Stimulated activated CD8-positive, alpha-beta memory T cell treated with anti-CD3 and anti-CD28 coated beads, Interleukin-7, amount 100 ng/mL, for 48 hours (primary cell): ENCODE measurements at regions not wholly inside any gene's neighbourhood (a gene's known extent, or its start where the extent isn't known, plus 50 kb on each side); places are given as distances from the start of the nearest gene placed in this dataset.

ENCODE experiments used
- DNase-seq, 2 donors: peaks; one replicate each; pipeline ENCODE4 v3.0.0-alpha.2; 2020; ENCODE audit warnings: low read depth in 1 of 2; ENCODE audit errors: extremely low read depth in 1 of 2

DNA sequence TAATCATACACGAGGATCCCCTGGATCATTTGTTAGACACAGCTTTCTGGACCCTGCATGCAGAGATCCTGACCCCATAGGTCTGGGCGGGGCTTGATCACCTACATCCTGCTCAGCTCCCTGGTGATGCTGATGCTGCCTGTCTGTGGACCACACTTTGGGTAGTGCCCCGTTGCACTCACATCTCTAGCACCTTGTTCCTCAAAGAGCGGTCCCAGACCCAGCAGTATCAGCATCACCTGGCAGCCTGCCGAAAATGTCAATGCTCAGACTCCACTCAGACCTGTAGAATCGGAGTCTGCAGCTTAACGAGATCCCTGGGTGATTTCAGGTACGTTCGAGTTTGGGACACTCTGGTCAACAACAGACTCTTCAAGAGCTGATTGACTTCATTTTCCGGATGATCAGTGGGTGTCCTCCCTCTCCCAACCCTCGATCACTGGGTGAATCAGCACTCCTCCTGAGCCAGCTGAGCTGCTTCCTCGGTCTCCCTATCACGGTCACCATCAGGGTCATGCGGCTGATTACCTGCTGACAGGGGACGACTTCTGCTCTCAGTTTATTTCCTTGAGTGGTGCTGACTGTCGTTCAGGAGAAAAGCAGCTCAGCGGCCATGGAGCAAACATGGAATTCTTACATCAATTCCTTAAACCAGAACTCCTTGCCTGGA, 150.6 kb upstream of the RAB12 start:
- no peak for DNase-seq

- DNase-seq, result no peak
Measured at GRCh38 chr18:8460748-8461147, 148.5 kb upstream of the RAB12 start.

DNA sequence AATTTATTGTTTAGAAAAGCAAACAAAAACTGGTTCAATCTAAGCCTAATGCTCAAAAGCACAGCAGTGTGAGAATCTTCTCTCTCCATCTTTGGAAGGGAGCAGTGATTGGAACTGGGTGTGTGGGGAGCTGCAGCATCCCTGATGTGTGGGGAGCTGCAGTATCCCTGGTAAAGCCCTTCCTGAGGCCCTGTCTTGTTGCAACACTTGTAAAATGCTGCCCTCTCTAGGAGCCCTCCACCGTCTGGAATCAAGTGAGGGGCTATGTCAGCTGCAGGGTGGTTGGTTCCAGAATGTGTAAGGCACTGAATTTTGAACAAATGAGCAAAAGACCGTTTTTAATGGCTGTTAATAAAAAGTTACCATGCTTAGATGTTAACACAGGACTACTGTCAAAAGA, 147.7 kb upstream of the RAB12 start:
- no peak for DNase-seq

DNA sequence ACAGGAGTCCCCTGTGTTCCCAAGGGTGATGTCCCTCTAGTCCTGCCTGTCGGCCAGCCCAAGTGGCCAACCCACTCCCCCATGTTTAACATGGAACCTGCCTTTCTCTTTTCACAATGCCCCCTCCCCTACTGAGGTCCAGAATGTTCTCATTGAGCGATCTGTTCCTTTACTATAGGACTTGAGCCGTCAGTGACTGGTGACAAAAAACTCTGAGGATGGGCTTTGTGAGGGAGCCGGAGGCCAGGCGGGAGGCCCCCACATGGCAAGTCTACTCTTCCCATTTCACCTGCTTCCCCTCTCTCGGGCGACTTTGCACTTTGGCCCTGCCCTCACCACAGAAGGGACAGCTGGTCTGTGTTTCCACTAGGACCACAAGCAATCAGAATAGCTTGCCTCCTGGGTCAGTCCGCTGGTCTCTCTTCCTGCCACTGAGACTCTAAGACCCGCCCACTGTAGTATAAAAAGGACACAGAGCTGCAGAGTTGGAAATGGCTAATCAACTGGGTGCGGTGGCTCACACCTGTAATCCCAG, 146.5 kb upstream of the RAB12 start:
- no peak for DNase-seq

GRCh38 chr18:8463791-8464190, 145.4 kb upstream of the RAB12 start:
- no peak for DNase-seq

DNA sequence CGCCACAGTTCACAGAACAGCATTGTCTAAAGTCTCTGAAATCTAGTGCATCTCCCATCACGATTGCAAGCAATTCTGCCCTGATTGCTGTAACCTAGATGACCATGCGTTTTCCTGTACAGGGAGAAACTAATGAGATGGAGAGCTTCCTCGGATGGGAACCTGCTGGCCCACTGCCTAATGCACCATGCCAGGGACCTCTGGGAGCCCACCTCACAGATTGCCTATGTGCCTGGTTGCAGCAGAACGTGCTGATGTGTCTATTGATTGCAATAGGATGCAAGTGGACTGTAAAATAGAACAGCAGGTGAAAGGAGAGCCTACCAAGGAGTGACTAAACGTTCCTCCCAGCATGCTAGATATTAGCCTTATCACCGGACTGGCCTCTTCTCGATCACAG, 141.0 kb upstream of the RAB12 start:
- no peak for DNase-seq

DNA sequence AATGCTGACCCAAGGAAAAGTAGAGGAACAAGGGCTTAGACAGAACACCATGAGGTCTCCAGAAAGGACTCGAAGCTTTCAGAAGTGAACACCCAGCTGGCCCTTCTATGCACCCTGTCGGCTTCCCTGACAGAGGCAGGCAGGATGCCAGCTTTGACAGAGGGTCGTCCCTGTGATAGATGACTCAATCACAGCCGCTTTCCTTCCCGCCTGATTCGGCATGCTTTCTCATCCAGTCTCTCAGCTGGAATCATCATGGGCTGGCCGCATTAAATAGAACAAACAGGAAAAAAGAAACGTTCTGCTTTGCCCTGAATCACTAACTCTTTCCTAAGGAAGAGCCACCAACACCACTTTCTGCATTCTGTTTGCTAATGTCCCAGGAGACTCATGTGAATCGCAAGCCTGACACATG, 140.3 kb upstream of the RAB12 start:
- no peak for DNase-seq

- no peak for DNase-seq
Measured at GRCh38 chr18:8469544-8470130, 139.6 kb upstream of the RAB12 start.

DNA sequence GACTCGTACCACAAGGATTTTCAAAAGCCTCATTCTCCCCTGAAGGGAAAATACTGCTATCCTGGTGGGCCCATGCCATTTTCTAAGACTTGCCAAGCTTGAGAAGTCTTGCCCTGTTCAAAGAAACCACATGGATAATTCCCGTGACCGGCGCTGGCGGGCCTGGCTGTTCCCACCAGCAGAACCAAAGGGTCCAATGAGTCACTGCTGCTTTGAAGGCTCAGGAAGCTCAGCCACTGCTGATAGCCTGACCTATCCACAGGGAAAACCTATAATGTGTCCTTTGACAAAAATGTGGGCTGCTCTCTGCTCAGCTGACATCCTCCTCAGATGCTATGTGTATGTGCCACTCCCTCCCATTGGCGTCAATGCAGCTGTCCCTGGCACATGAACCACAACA, 137.9 kb upstream of the RAB12 start:
- DNase-seq, result no peak

GRCh38 chr18:8474661-8475060, 134.6 kb upstream of the RAB12 start:
- DNase-seq, result no peak

DNA sequence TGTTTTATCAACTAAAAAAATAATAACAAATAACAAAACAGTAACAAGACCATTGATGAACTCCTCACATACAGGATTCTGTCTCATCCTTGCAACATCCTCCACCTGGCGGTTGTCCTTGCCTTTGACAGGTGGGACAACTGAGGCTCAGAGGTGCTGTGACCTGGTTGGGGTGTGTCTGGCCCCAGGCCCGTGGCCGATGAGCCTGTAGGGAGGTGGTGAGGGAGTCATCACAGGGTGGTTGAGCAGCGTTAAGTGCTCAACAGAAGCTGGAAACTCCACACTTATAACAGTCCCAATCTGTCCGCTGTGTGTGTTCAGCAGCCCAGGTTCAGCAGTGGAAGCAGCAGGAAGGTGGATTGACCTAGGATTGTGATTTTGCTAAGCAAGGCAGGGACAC, 131.6 kb upstream of the RAB12 start:
- no peak for DNase-seq

GRCh38 chr18:8478166-8478967, 130.9 kb upstream of the RAB12 start:
- DNase-seq, result peak; percentile 18 to 28

- no peak for DNase-seq
Measured at GRCh38 chr18:8478968-8479370, 130.3 kb upstream of the RAB12 start.

DNA sequence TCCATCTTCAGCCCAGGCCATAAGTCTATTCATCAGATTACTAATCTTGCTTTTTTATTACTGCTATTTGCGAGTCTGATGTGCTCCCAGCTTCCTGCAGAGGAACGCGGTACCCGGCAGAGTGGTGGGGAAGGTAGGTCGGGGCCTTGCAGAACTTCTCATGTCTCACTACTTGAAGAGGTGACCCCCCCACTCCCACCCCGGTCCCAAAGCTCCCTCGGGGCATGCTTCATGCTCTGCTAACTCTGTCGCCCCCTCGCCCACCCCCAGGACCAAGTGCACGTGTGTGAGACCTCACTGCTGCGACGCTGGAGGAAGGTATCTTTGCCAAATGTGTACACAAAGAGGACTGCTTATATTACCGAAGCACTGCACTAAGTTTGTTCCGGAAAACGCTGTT, 129.4 kb upstream of the RAB12 start:
- DNase-seq, result no peak

DNA sequence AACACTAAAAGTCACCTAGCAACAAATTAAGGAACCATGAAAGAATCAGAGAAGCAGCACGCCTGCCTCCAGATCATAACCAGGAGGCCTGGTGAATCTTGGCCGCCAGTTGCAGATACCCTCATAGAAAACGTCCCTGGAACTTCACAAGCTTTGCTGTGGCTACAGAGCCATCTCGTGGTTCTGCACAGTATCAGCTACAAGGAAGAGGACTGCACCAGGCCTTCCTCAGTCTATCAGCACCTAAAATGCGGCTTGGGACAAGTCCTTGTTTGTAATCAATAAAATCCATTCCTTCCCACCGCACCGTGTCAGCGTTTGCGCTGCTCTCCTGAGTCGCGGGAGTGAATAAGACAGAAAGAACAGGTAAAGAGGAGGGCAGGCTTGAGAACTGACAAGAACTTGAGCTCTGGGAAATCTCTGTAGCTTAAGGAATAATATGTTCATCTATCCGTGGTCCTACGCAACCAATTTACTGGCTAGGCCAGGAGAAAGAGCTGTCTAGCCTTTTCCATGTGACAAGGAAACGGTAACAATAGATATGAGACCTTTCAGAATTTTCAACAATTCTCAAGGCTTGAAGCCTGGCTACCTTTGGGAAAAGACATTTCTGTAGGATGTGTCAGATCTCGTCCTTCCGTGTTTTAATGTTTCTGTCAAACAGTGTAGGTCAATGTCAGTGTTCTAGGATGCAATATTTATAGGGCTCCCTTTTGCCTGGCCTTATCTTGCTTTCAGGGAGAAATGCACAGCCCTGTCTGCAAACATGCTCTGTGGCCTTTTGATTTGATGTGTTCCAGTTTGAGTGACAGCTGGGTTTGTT, 128.5 kb upstream of the RAB12 start:
- DNase-seq, result no peak

DNA sequence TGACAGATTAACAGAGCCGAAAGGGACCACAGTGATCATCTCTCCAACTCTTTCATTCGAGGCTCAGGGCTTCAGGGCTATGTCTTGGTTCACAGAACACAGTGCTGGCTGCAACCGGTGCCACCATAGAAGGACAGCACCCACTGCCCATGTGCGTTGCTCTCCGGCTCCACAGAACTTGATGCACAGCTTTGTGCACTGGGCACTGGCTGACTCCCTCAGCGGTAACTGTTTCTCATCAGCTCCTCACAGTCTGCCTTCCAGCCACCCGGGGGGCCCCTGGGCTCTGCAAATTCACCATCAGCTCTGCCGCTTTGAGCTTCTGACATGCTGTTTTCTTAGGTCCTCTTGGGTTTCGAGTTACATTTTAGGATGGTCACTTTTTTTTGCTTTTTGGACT, 124.3 kb upstream of the RAB12 start:
- DNase-seq, result no peak

- DNase-seq, result no peak
Measured at GRCh38 chr18:8489761-8490160, 119.5 kb upstream of the RAB12 start.

DNA sequence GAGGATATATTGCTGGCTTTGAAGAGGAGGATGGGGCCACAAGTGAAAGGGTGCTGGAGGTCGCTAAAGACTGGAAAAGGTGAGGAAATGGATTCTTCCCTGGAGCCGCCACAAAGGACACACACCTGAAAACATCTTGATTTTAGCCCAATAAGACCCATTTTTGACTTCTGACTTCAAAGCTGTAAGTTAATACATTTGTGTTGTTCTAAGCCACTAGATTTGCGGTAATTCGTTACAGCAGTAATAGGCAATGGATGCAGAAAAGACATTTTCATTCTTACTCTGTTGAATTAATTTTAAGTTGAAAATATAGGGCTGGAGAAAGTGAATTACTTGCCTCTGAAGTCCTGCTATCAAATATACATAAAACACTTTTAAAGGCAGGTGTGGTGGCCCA, 117.7 kb upstream of the RAB12 start:
- DNase-seq, result no peak

- no peak for DNase-seq
Measured at GRCh38 chr18:8493141-8493540, 116.1 kb upstream of the RAB12 start.

DNA sequence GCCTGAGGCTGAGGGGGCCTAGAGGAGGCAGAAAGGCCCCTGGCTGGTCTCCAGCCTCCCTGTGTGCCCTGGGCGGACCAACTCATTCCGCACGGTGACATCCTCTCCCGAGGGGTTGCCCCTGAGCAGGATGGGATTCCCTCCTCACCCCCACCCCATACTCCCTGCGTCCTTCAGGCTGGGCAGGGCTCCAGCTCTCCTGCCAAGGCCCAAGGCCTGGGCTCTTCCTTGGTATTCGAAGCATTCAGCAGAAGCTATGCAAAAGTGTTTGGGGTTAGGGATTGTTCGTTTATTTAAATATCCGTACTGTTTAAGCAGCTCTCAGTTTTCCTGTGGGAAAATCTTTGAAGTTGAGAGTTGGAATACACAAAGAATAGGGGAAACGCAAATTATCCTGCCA, 113.1 kb upstream of the RAB12 start:
- DNase-seq, result no peak

- no peak for DNase-seq
Measured at GRCh38 chr18:8498905-8499304, 110.3 kb upstream of the RAB12 start.
